ENCODE measurements at regions not wholly inside any gene's neighbourhood (a gene's known extent, or its start where the extent isn't known, plus 50 kb on each side); places are given as distances from the start of the nearest gene placed in this dataset.

DNA sequence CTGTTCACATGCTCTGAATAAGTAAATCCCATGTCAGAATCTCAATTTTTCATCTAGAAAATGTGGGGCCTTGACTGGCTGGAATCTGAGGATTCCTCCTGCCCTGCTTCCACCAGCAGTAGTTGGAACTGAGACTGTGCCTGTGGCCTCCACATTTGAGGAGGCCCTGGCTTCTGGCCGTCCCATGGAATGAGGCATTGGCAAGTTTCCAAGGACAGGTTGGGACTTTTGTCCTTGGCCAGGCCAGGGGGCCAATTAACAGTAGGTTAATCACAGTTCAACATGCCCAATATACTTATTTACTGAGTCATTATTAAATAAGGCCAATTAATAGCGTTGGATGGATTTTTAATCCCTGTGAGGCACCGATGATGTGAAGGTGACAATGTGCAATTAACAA lies 50.2 kb upstream of the GABRE start:
- TF ChIP-seq, protein P1, sequence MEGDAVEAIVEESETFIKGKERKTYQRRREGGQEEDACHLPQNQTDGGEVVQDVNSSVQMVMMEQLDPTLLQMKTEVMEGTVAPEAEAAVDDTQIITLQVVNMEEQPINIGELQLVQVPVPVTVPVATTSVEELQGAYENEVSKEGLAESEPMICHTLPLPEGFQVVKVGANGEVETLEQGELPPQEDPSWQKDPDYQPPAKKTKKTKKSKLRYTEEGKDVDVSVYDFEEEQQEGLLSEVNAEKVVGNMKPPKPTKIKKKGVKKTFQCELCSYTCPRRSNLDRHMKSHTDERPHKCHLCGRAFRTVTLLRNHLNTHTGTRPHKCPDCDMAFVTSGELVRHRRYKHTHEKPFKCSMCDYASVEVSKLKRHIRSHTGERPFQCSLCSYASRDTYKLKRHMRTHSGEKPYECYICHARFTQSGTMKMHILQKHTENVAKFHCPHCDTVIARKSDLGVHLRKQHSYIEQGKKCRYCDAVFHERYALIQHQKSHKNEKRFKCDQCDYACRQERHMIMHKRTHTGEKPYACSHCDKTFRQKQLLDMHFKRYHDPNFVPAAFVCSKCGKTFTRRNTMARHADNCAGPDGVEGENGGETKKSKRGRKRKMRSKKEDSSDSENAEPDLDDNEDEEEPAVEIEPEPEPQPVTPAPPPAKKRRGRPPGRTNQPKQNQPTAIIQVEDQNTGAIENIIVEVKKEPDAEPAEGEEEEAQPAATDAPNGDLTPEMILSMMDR (IDR thresholded peaks at IDR 0.05), result no peak
- Mint-ChIP-seq H3K9me3 (peaks cover 7% of the 10 kb centered on the region; the same call in 1 of the 2 replicates), H3K36me3 (ENCODE audit: low read depth) (no peaks in the 10 kb centered on the region), H3K4me1 (ENCODE audit: low read depth) (no peaks in the 10 kb centered on the region), H3K27ac (no peak overlapping the region), H3K4me3 (no peak overlapping the region), H3K27me3 (ENCODE audit: insufficient read depth) (peaks cover under 1% of the 10 kb centered on the region; the same call in 1 of the 2 replicates)
- no peak for DNase-seq
